CD4-positive, alpha-beta memory T cell (primary cell): ENCODE measurements at regions not wholly inside any gene's neighbourhood (a gene's known extent, or its start where the extent isn't known, plus 50 kb on each side); places are given as distances from the start of the nearest gene placed in this dataset.
A peak's percentile ranks its signal among the peaks of the same experiment; 100 is the strongest.

ENCODE experiments used
- CTCF ChIA-PET: fragments of 350-600 bp; sonication (Branson Sonifier 250); formaldehyde crosslinking; loops from one replicate; lab custom pipeline; 2021; ENCODE audit warnings: inconsistent platforms; ENCODE audit not compliant: partially characterized antibody; lab: Charles Lee
- POLR2A ChIA-PET: fragments of 350-600 bp; sonication (Branson Sonifier 250); formaldehyde crosslinking; loops from one replicate; lab custom pipeline; 2021; ENCODE audit not compliant: partially characterized antibody; lab: Charles Lee
- DNase-seq, 5 donors: peaks; one replicate each; pipeline versions ENCODE4 v3.0.0 to v3.0.0-alpha.2; 2020 to 2022; ENCODE audit warnings: mixed read lengths in 1 of 5
- H3K27ac ChIP-seq: one replicate; pipeline ENCODE4 v1.7.0; 2013; ENCODE audit warnings: low read depth, low read length
- H3K27me3 ChIP-seq: 2 replicates; pipeline ENCODE4 v1.7.0; 2013; ENCODE audit warnings: mild to moderate bottlenecking, low read length, moderate library complexity; ENCODE audit not compliant: insufficient read depth
- H3K36me3 ChIP-seq: 2 replicates; pipeline ENCODE4 v1.7.0; 2013; ENCODE audit warnings: mild to moderate bottlenecking, low read length, moderate library complexity; ENCODE audit not compliant: insufficient read depth
- H3K4me1 ChIP-seq: 2 replicates; pipeline ENCODE4 v1.7.0; 2013; ENCODE audit warnings: mild to moderate bottlenecking, low read length, moderate library complexity; ENCODE audit not compliant: insufficient read depth
- H3K4me3 ChIP-seq, 2 donors: one replicate each; pipeline ENCODE4 v1.7.0; 2013; ENCODE audit warnings: low read length in 2 of 2, mild to moderate bottlenecking in 1 of 2
- H3K9me3 ChIP-seq, 2 donors: one replicate each; pipeline ENCODE4 v1.7.0; 2013; ENCODE audit warnings: low read length in 2 of 2, control low read depth in 1 of 2; ENCODE audit not compliant: control insufficient read depth in 1 of 2
- H3K27ac Mint-ChIP-seq, 7 donors: one replicate each; pipeline ENCODE4 v1.8.0; 2020 to 2021; ENCODE audit warnings: mixed read lengths in 7 of 7, mild to moderate bottlenecking in 6 of 7, inconsistent platforms in 3 of 7, moderate library complexity in 3 of 7
- H3K27me3 Mint-ChIP-seq, 2 donors: one replicate each; pipeline ENCODE4 v1.8.0; 2020 to 2021; ENCODE audit warnings: mixed read lengths in 2 of 2
- H3K36me3 Mint-ChIP-seq, 2 donors: one replicate each; pipeline ENCODE4 v1.8.0; 2020 to 2021; ENCODE audit warnings: mixed read lengths in 2 of 2, inconsistent platforms in 1 of 2, mild to moderate bottlenecking in 1 of 2
- H3K4me1 Mint-ChIP-seq, 4 donors: one replicate each; pipeline ENCODE4 v1.8.0; 2020 to 2021; ENCODE audit warnings: mixed read lengths in 4 of 4, mild to moderate bottlenecking in 1 of 4
- H3K4me3 Mint-ChIP-seq, 8 donors: one replicate each; pipeline ENCODE4 v1.8.0; 2020 to 2021; ENCODE audit warnings: mixed read lengths in 8 of 8, mild to moderate bottlenecking in 7 of 8, moderate library complexity in 6 of 8, inconsistent platforms in 3 of 8
- H3K9me3 Mint-ChIP-seq, 8 donors: one replicate each; pipeline ENCODE4 v1.8.0; 2020 to 2021; ENCODE audit warnings: mixed read lengths in 8 of 8, mild to moderate bottlenecking in 5 of 8, inconsistent platforms in 3 of 8, moderate library complexity in 1 of 8
- intact Hi-C: fragments of 100-400 bp; cut with micrococcal nuclease; formaldehyde crosslinking; loops from one replicate; pipeline ENCODE4 v1.15.1; 2023

DNA sequence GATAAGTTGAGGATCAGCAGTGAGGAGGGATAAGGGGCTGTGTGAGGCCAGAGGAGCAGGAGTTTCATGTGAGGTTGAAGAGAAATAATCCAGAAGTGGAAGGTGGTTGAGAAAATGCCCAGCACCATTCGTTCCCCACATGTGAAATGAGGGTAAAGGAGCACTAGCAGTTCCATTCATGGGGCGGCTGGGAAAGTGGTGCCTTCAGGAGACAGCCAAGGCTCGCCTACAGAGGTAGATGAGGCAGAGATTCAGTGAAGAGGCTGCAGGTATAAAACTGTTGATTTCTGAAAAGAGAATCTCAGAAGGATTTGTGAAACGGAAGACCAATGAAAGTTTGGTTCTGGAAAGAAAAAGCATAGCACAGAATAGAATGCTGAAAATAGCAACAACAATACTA is 272.6 kb downstream of the MSX2 start:
- H3K27me3 Mint-ChIP-seq, result peaks cover 0 to 5% of the 10 kb centered on the region in 2 donors
- H3K27ac ChIP-seq, result no peak overlapping the region
- peak overlapping the region in 1 of 8 donors; percentile 78 for H3K4me3 Mint-ChIP-seq
- no peaks in the 10 kb centered on the region for H3K27me3 ChIP-seq
- POLR2A ChIA-PET, result no interaction called here
- CTCF ChIA-PET, result no interaction called here
- H3K9me3 Mint-ChIP-seq, result peaks cover 0 to 28% (median 15%) of the 10 kb centered on the region in 8 donors
- H3K4me1 ChIP-seq, result peaks cover 21% of the 10 kb centered on the region
- H3K4me3 ChIP-seq, result no peak overlapping the region
- H3K36me3 ChIP-seq, result no peaks in the 10 kb centered on the region
- peaks cover 1 to 24% (median 9%) of the 10 kb centered on the region in 4 donors for H3K4me1 Mint-ChIP-seq
- no peak overlapping the region for H3K27ac Mint-ChIP-seq
- intact Hi-C loops, result no loop called here
- no peaks in the 10 kb centered on the region for H3K36me3 Mint-ChIP-seq
- no peaks in the 10 kb centered on the region for H3K9me3 ChIP-seq
- DNase-seq, result no peak

DNA sequence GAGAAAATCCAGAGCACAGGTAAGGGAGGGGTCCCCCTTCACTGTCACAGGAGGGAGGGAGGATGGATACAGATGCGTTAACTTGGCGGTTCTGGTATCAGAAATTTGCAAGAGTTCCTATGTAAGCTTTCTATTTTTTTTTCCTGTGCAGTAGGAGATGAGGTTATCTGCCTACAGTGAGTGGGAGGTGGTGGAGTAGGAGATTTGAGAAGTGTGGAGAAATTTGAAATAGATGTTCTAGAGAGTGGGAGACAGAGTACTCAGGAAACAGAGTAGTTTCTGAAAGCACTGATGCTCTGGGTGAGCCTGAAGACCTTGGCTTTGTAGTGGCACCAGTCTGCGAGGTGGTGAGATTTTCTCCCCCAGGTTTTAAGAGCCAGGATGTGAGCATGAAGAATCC is 271.4 kb downstream of the MSX2 start:
- peaks cover 2 to 3% of the 10 kb centered on the region in 2 donors for H3K27me3 Mint-ChIP-seq

DNA sequence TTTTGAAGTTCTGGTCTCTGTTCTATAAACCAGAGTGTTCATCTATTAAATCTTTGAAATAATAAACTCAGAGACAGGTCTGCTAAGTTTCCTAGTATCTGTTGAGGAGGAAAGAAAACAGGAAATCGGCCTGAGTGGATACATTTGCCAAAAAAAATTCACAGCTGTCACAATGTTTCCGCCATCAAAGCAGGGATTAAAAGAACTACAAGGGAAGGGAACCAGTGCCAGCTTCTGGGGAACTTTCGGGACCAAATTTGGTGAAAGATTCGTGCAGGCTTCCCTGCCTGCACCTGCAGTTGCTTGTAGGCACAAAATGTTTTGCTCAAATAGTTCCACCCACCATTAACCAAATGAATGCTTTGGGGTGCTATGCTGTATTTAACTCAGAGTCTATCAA is 267.5 kb downstream of the MSX2 start:
- Histone ChIP-seq H3K36me3 (no peaks in the 10 kb centered on the region), H3K4me1 (peaks cover 3% of the 10 kb centered on the region), H3K9me3 (no peaks in the 10 kb centered on the region), H3K27me3 (no peaks in the 10 kb centered on the region), H3K4me3 (no peak overlapping the region), H3K27ac (no peak overlapping the region)
- ChIA-PET POLR2A (no interaction called here), CTCF (no interaction called here)
- H3K36me3 Mint-ChIP-seq, result no peaks in the 10 kb centered on the region
- DNase-seq, result no peak
- H3K27me3 Mint-ChIP-seq, result peaks cover 2 to 3% of the 10 kb centered on the region in 2 donors
- peaks cover 0 to 4% (median 0%) of the 10 kb centered on the region in 8 donors for H3K9me3 Mint-ChIP-seq
- no peaks in the 10 kb centered on the region for H3K4me1 Mint-ChIP-seq
- no peak overlapping the region for H3K4me3 Mint-ChIP-seq
- intact Hi-C loops, result no loop called here
- no peak overlapping the region for H3K27ac Mint-ChIP-seq

More for the DNA sequence above, 271.4 kb downstream of the MSX2 start:
- Histone ChIP-seq H3K36me3 (no peaks in the 10 kb centered on the region), H3K27ac (no peak overlapping the region), H3K9me3 (no peaks in the 10 kb centered on the region), H3K4me3 (no peak overlapping the region), H3K27me3 (no peaks in the 10 kb centered on the region), H3K4me1 (peaks cover 21% of the 10 kb centered on the region)
- Mint-ChIP-seq H3K4me1 (peaks cover 1 to 15% (median 9%) of the 10 kb centered on the region in 4 donors), H3K27ac (no peak overlapping the region), H3K36me3 (no peaks in the 10 kb centered on the region), H3K9me3 (peaks cover 0 to 27% (median 15%) of the 10 kb centered on the region in 8 donors), H3K4me3 (no peak overlapping the region)
- intact Hi-C loops, result no loop called here
- ChIA-PET POLR2A (no interaction called here), CTCF (interaction anchor here (0.6 kb wide), 1 partner anchor 101 kb away, joined by 3 read pairs; no protein-coding TSS in a partner anchor)
- no peak for DNase-seq

DNA sequence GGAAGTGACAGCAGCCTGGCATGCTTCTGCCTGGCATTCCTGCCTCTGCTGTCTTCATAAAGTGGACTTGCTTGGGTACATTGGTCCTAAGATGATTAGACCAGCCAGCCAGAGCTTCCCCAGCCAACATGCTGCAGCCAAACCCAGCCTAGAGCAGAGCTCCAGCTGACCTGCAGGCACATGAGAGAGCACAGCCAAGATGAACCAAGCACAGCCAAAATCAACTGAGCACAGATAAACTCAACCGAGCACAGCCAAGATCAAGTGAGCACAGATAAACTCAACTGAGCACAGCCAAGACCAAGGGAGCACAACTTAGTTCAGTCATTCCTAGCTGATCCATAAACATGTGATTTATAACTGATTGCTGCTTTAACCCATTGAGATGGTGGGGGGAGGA is 266.5 kb downstream of the MSX2 start:
- Mint-ChIP-seq H3K9me3 (peaks cover 0 to 4% (median 0%) of the 10 kb centered on the region in 8 donors), H3K27ac (no peak overlapping the region), H3K27me3 (peaks cover 3 to 6% of the 10 kb centered on the region in 2 donors), H3K4me1 (no peaks in the 10 kb centered on the region), H3K4me3 (no peak overlapping the region), H3K36me3 (no peaks in the 10 kb centered on the region)
- CTCF ChIA-PET, result no interaction called here
- H3K27me3 ChIP-seq, result no peaks in the 10 kb centered on the region
- no peak overlapping the region for H3K4me3 ChIP-seq
- no peaks in the 10 kb centered on the region for H3K36me3 ChIP-seq
- no peak overlapping the region for H3K27ac ChIP-seq
- no peaks in the 10 kb centered on the region for H3K4me1 ChIP-seq
- intact Hi-C loops, result no loop called here
- H3K9me3 ChIP-seq, result no peaks in the 10 kb centered on the region
- POLR2A ChIA-PET, result no interaction called here
- DNase-seq, result no peak

DNA sequence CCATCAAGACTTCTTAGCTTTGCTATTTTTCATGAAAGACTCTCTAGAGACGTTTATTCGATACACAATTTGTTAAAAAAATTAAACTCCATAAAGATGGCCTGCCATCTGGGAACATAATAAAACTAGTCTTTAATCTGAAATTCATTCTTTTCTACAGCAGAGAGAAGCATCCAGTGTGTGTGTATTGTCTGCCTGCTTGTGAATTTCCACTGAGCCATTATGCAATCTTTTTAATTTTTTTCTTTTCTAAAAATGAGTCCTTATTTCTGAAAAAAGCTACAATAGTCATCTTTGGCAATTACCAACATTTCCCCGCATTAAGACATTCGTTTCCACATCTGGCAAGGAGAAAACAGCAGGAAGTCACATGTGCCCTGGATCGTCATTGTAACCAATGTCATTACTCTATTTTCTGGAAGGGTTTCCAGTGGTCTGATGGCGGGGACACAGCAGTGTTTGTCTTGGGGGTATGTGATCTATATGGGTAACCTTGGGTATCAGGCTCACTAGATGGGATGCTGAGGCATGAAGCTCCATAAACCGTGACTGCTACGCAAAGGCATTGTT is 263.1 kb downstream of the MSX2 start:
- no peaks in the 10 kb centered on the region for H3K4me1 Mint-ChIP-seq
- H3K4me3 Mint-ChIP-seq, result no peak overlapping the region
- DNase-seq, result no peak
- Histone ChIP-seq H3K27ac (no peak overlapping the region), H3K36me3 (no peaks in the 10 kb centered on the region), H3K9me3 (no peaks in the 10 kb centered on the region), H3K27me3 (no peaks in the 10 kb centered on the region), H3K4me1 (no peaks in the 10 kb centered on the region), H3K4me3 (no peak overlapping the region)
- intact Hi-C loops, result no loop called here
- no peaks in the 10 kb centered on the region for H3K36me3 Mint-ChIP-seq
- POLR2A ChIA-PET, result no interaction called here
- H3K27me3 Mint-ChIP-seq, result peaks cover under 1 to 7% of the 10 kb centered on the region in 2 donors
- CTCF ChIA-PET, result no interaction called here
- no peak overlapping the region for H3K27ac Mint-ChIP-seq
- peaks cover 0 to 2% (median 0%) of the 10 kb centered on the region in 8 donors for H3K9me3 Mint-ChIP-seq

DNA sequence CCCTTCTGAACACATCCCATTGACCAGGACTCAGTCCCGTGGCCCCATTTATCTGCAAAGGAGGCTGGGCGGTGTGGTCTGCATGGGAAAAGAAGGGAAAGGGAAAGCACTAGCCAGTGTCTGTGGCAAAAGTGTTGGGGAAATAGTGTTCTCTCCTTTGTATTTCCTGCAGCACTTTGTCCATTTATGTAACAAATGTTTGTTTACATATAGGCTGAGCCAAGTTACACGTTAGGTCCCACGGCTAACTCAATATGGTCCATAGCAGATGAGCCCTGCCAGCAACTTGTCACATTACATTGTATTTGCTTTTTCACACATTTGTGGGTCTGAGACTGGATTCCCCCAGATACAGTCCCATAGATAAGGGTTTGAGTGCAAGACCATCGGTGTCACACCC is 260.5 kb downstream of the MSX2 start:
- H3K36me3 ChIP-seq, result no peaks in the 10 kb centered on the region
- peaks cover 2 to 5% of the 10 kb centered on the region in 2 donors for H3K27me3 Mint-ChIP-seq
- no peak for DNase-seq
- H3K36me3 Mint-ChIP-seq, result no peaks in the 10 kb centered on the region
- ChIA-PET CTCF (no interaction called here), POLR2A (no interaction called here)
- H3K4me1 Mint-ChIP-seq, result no peaks in the 10 kb centered on the region
- no peaks in the 10 kb centered on the region for H3K9me3 ChIP-seq
- H3K4me3 Mint-ChIP-seq, result no peak overlapping the region
- H3K27ac ChIP-seq, result no peak overlapping the region
- H3K4me1 ChIP-seq, result no peaks in the 10 kb centered on the region
- peaks cover 0 to 2% (median 0%) of the 10 kb centered on the region in 8 donors for H3K9me3 Mint-ChIP-seq
- no peaks in the 10 kb centered on the region for H3K27me3 ChIP-seq
- H3K27ac Mint-ChIP-seq, result no peak overlapping the region
- H3K4me3 ChIP-seq, result no peak overlapping the region
- intact Hi-C loops, result no loop called here

DNA sequence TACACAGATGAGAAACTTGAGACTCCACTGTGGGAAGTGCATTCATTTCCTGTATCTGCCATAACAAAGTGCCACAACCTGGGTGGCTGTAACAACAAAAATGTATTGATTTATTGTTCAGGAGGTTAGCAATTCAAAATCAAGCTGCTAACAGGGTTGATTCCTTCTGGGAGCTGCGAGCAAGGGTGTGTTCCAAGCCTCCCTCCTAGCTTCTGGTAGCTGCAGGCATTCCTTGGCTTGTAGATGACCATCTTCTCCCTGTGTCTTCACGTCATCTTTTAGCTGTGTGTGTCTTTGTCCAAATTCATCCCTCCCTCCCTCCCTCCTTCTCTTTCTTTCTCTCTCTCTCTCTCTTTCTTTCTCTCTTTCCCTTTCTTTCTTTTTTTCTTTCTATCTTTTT is 258.1 kb downstream of the MSX2 start:
- POLR2A ChIA-PET, result no interaction called here
- H3K4me1 Mint-ChIP-seq, result no peaks in the 10 kb centered on the region
- no peaks in the 10 kb centered on the region for H3K36me3 Mint-ChIP-seq
- Histone ChIP-seq H3K27ac (no peak overlapping the region), H3K4me3 (no peak overlapping the region), H3K36me3 (no peaks in the 10 kb centered on the region), H3K9me3 (no peaks in the 10 kb centered on the region), H3K4me1 (no peaks in the 10 kb centered on the region), H3K27me3 (no peaks in the 10 kb centered on the region)
- CTCF ChIA-PET, result no interaction called here
- no peak overlapping the region for H3K4me3 Mint-ChIP-seq
- intact Hi-C loops, result no loop called here
- H3K27me3 Mint-ChIP-seq, result peaks cover 3 to 8% of the 10 kb centered on the region in 2 donors
- no peak overlapping the region for H3K27ac Mint-ChIP-seq
- no peak for DNase-seq
- peaks cover 0 to 2% (median 0%) of the 10 kb centered on the region in 8 donors for H3K9me3 Mint-ChIP-seq
